Activated CD8-positive, alpha-beta T cell treated with anti-CD3 and anti-CD28 coated beads for 36 hours (primary cell): ENCODE measurements at regions not wholly inside any gene's neighbourhood (a gene's known extent, or its start where the extent isn't known, plus 50 kb on each side); places are given as distances from the start of the nearest gene placed in this dataset.

ENCODE experiments used
- ATAC-seq: fragments of 200-7000 bp; cut with Tn5 transposase; one replicate; pipeline ENCODE4 v1.10.0; 2021; ENCODE audit warnings: mild to moderate bottlenecking, moderate library complexity
- CTCF ChIA-PET: fragments of 350-600 bp; sonication (Branson Sonifier 250); formaldehyde crosslinking; loops from one replicate; lab custom pipeline; 2021; ENCODE audit warnings: antibody characterized with exemption; lab: Charles Lee
- POLR2A ChIA-PET: fragments of 350-600 bp; sonication (Branson Sonifier 250); formaldehyde crosslinking; loops from one replicate; lab custom pipeline; 2021; ENCODE audit warnings: antibody characterized with exemption; lab: Charles Lee
- DNase-seq: peaks from one replicate; pipeline ENCODE4 v3.0.0-alpha.2; 2020
- H3K27ac Mint-ChIP-seq: one replicate; pipeline ENCODE4 v1.8.0; 2021; ENCODE audit warnings: mild to moderate bottlenecking, mixed read lengths
- H3K27me3 Mint-ChIP-seq: one replicate; pipeline ENCODE4 v1.8.0; 2021; ENCODE audit warnings: mixed read lengths
- H3K36me3 Mint-ChIP-seq: one replicate; pipeline ENCODE4 v1.8.0; 2021; ENCODE audit warnings: low read depth, mixed read lengths
- H3K4me1 Mint-ChIP-seq: one replicate; pipeline ENCODE4 v1.8.0; 2021; ENCODE audit warnings: low read depth, mixed read lengths
- H3K4me3 Mint-ChIP-seq: one replicate; pipeline ENCODE4 v1.8.0; 2021; ENCODE audit warnings: mild to moderate bottlenecking, moderate library complexity, mixed read lengths
- H3K9me3 Mint-ChIP-seq: one replicate; pipeline ENCODE4 v1.8.0; 2021; ENCODE audit warnings: mixed read lengths
- intact Hi-C: fragments of 100-400 bp; cut with micrococcal nuclease; formaldehyde crosslinking; loops from one replicate; pipeline ENCODE4 v1.10.0; 2022
- TF ChIP-seq, protein P1 (sequence below): fragments of 200-600 bp; IDR thresholded peaks from one replicate; pipeline ENCODE4 v1.8.0; 2022; ENCODE audit warnings: antibody characterized with exemption, mild to moderate bottlenecking

DNA sequence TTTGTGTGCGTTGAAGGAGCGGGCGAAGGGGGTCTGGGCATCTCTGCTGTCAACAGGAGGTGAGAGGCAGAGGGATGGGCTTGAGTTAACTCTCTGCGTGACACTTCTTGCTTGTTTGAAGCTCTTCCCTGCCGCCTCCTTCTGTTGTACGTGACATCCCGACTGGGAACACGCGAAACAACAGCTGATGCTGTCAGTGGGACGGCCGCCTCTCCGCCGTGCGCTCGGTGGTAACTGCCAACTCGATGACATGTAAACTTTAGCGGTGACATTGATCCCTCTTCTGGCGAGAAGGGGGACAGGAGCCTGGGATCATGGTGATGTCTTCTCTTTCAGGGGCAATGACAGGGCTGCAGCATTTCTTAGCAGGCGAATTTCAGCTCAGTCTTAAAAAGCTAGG is 394.5 kb downstream of the TYW1 start:
- CTCF ChIA-PET = no interaction called here

DNA sequence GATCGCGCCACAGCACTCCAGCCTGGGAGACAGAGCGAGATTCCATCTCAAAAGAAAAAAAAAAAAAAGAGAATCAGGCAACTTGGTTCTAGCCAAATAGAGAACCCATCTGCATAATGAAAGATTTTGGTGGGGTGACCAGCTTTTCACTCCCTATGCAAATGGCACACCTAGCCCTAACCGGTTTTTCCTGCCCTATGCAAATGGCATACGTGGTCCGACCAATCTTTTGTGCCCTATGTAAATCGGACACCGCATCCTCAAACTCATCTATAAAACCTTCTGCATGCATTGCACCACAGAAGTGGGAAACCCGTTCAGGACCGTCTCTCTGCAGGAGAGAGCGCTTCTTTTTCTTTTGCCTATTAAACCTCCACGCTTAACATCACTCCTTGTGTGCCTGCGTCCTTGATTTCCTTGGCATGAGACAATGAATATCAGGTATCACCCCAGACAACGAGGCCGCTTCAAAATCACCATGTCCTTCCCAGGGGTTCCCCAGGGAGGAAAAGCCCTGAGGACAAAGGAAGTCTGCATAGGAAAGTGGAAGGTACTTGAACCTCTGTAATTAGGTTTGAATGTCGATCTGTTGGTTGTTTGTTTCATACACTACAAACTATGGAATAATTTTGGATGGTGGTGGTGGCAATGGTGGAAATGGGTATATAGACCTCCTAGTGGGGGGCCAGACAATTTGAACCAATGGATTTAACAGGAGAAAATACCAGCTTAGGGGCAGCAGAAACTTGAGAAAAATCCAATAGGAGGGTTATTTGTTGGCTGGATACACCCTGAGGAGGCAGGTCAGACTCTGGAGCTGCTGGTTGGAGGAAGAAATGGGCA is 396.2 kb downstream of the TYW1 start:
- TF ChIP-seq, protein P1, sequence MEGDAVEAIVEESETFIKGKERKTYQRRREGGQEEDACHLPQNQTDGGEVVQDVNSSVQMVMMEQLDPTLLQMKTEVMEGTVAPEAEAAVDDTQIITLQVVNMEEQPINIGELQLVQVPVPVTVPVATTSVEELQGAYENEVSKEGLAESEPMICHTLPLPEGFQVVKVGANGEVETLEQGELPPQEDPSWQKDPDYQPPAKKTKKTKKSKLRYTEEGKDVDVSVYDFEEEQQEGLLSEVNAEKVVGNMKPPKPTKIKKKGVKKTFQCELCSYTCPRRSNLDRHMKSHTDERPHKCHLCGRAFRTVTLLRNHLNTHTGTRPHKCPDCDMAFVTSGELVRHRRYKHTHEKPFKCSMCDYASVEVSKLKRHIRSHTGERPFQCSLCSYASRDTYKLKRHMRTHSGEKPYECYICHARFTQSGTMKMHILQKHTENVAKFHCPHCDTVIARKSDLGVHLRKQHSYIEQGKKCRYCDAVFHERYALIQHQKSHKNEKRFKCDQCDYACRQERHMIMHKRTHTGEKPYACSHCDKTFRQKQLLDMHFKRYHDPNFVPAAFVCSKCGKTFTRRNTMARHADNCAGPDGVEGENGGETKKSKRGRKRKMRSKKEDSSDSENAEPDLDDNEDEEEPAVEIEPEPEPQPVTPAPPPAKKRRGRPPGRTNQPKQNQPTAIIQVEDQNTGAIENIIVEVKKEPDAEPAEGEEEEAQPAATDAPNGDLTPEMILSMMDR = no peak
- H3K4me3 Mint-ChIP-seq = no peak overlapping the region
- H3K36me3 Mint-ChIP-seq = no peaks in the 10 kb centered on the region
- no peak for DNase-seq
- H3K9me3 Mint-ChIP-seq = no peaks in the 10 kb centered on the region
- no peak overlapping the region for H3K27ac Mint-ChIP-seq
- ChIA-PET CTCF (interaction anchor here (1.9 kb wide), 1 partner anchor 15 kb away, joined by 9 read pairs; no protein-coding TSS in a partner anchor), POLR2A (no interaction called here)
- peaks cover 2% of the 10 kb centered on the region for H3K27me3 Mint-ChIP-seq
- intact Hi-C loops = no loop called here
- H3K4me1 Mint-ChIP-seq = no peaks in the 10 kb centered on the region
- ATAC-seq = no peak

More for the DNA sequence above, 394.5 kb downstream of the TYW1 start:
- no peak overlapping the region for H3K27ac Mint-ChIP-seq
- POLR2A ChIA-PET = no interaction called here
- peaks cover 2% of the 10 kb centered on the region for H3K27me3 Mint-ChIP-seq
- H3K9me3 Mint-ChIP-seq = no peaks in the 10 kb centered on the region
- TF ChIP-seq, protein P1 = no peak
- H3K4me1 Mint-ChIP-seq = no peaks in the 10 kb centered on the region
- H3K4me3 Mint-ChIP-seq = no peak overlapping the region
- ATAC-seq = no peak
- intact Hi-C loops = no loop called here
- no peaks in the 10 kb centered on the region for H3K36me3 Mint-ChIP-seq
- DNase-seq = no peak

DNA sequence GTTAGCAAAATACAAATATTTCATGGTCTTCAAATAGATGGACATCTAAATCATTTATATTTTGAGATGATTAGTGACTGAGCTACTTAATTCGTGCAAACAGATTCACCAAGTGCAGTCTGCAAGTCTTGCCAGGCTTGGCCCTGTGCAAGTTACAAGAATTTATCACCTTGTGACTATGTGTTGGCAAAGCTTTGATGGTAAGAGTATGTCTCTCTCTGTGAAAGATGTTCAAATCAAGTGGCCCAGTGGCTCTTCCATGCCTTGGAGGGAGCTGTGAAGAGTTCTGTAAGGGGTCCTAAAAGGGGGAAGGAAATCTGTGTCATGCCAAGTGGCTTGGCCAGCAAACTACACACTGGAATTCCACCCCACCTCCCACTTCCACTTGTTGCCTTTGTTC is 397.3 kb downstream of the TYW1 start:
- no peak for DNase-seq
- CTCF ChIA-PET = interaction anchor here (1.9 kb wide), 1 partner anchor 16 kb away, joined by 9 read pairs; no protein-coding TSS in a partner anchor
- TF ChIP-seq, protein P1 = no peak

DNA sequence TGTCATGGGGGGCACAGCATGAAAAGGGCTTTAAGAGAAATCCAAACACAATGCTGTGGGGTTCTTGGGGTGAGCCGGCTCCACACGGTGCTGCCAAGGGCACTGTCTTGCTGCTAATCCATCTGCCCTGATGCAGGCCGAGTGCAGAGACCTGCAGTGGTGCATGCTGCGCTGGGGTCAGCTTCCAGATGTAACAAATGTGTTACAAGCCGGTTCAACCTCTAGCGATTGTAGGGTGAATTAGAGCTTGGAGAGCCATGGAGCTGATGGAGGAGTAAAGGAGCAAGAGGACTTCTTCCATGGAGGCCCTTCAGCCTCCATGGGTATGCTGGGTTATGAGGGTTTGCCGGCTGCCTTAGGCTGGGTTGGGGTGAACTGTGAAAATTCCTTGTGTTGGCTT is 402.3 kb downstream of the TYW1 start:
- no peaks in the 10 kb centered on the region for H3K9me3 Mint-ChIP-seq
- H3K4me3 Mint-ChIP-seq = no peak overlapping the region
- no peak for ATAC-seq
- H3K4me1 Mint-ChIP-seq = no peaks in the 10 kb centered on the region
- no peak for DNase-seq
- ChIA-PET POLR2A (no interaction called here), CTCF (no interaction called here)
- no peaks in the 10 kb centered on the region for H3K27me3 Mint-ChIP-seq
- no peak overlapping the region for H3K27ac Mint-ChIP-seq
- no peaks in the 10 kb centered on the region for H3K36me3 Mint-ChIP-seq
- intact Hi-C loops = no loop called here
- TF ChIP-seq, protein P1 = no peak

More for the DNA sequence above, 397.3 kb downstream of the TYW1 start:
- H3K4me1 Mint-ChIP-seq = no peaks in the 10 kb centered on the region
- POLR2A ChIA-PET = no interaction called here
- no peak overlapping the region for H3K27ac Mint-ChIP-seq
- H3K4me3 Mint-ChIP-seq = no peak overlapping the region
- no peak for ATAC-seq
- H3K27me3 Mint-ChIP-seq = peaks cover 2% of the 10 kb centered on the region
- H3K36me3 Mint-ChIP-seq = no peaks in the 10 kb centered on the region
- intact Hi-C loops = no loop called here
- no peaks in the 10 kb centered on the region for H3K9me3 Mint-ChIP-seq

DNA sequence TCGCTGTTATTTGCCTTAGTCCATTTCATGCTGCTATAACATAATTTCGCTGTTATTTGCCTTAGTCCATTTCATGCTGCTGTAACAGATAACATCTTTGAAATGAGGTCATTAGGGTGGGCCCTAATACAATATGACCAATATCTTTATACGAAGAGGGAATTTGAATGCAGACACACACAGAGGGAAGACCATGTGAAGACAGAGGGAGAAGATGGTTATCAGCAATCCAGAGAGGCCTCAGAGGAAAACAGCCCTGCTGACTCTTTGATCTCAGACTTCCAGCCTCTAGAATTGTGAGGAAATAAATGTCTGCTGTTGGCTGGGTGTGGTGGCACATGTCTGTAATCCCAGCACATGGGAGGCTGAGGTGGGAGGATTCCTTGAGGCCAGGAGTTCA is 404.9 kb downstream of the TYW1 start:
- no peak overlapping the region for H3K27ac Mint-ChIP-seq
- no peaks in the 10 kb centered on the region for H3K9me3 Mint-ChIP-seq
- DNase-seq = no peak
- no peaks in the 10 kb centered on the region for H3K27me3 Mint-ChIP-seq
- CTCF ChIA-PET = no interaction called here
- POLR2A ChIA-PET = no interaction called here
- no peaks in the 10 kb centered on the region for H3K36me3 Mint-ChIP-seq
- TF ChIP-seq, protein P1 = no peak
- no peaks in the 10 kb centered on the region for H3K4me1 Mint-ChIP-seq
- no peak for ATAC-seq
- intact Hi-C loops = no loop called here
- H3K4me3 Mint-ChIP-seq = no peak overlapping the region
